SHP77 treated with DMSO at 0.1 percent for 48 hours (cell line): ENCODE measurements at regions not wholly inside any gene's neighbourhood (a gene's known extent, or its start where the extent isn't known, plus 50 kb on each side); places are given as distances from the start of the nearest gene placed in this dataset.
"Not testable (repeated sequence)": the region's sequence is repeated elsewhere in the genome, so short reads cannot be mapped to it uniquely, and the experiment has no call there.

Experiments used
- DNase-seq: peaks from one replicate; lab custom pipeline; 2025; lab: John Stamatoyannopoulos, UW

DNA sequence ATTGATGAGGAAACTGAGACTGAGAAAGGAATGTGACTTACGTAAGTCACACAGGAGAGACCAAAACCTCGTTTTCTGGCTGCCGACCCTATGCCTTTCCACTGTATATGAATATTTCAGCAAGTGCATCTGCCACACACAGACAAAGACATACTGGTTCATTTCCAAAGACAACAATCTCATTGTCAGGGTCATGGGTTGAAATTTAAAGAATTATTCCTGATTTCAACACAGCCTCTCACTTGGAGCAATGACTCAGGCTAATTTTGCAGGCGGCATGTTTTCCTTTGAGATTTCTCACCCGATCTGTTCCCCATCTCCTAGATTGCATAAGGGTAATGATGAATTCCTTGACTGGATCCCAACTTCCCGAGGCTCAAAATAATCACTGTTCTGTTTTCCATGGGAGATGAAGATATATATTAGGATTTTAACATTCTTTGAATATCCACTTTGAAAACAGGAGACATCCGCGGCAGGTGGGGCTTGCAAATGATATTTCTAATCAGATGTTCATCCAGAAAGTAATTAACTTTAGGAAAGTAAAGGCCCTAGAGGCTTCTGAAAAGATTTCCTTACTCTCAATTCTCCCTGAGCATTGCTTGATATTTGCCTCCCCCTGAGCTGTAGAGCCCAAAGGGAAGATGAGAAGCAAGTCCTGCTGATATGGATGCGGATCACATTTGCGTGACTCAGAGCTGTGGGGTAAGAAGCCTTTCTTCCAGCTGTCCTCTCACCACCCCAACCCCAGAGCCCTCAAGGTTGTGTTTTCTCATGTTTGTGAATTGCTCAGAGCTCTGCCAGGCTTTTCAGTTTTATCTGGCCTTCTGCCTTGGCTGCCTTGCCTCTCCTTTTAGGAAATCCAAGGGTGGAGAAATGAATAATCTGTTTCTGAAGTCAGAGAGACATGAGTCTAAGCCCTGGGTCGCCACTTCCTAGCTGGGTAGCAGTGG lies 361.1 kb upstream of the BOD1L1 start:
- DNase-seq, result no peak

- no peak for DNase-seq
These were observed 362.0 kb upstream of the BOD1L1 start for GRCh38 chr4:13989501-13989900.

DNA sequence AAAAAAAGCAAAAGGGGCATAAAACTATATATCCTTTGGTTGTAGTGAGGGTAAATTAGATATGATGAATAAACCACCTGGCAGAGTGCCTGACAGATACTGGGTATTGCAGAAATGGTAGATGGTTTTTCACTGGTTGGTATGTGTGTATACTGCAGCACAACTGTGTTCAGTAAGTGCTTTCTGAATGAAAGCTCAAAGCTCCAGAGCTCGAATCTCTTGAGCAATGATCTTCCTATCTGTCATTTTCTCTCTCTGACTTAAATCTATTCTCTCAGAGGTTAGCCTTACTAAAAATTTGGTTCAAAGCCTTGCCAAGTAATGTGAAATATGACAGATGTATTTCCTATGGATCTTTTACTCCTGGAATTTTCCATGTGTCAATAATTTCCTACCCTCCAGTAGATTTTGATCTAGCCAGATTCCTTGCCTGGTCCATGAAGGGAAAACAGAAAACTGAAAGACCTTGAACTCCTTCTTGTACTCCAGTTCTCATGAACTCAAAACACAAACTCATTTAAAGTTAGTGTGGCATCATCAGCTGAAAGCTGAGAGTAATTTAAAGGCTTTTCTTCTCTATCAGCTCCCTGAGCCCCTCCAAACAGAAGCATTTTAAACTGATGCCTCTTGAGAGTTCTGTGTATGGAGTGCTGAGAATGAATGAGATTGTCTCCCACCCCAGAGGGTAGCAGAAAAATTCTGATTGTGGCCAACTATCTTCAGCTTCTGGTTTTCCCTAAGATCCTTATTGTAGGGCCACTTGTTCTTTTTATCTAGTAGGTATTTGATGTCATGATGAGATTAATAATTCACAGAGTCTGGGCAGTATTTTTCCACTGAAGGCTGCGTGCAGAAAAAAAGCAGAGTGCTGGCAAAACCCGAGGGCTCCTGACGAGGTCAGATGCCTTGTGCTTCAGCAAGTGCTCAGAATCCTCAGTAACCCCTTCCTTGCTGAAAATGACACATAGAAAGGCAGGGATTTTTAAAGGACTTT lies 363.4 kb upstream of the BOD1L1 start:
- DNase-seq, result no peak

GRCh38 chr4:13992041-13992440 lies 364.5 kb upstream of the BOD1L1 start:
- DNase-seq, result no peak

GRCh38 chr4:13992975-13993520 lies 365.5 kb upstream of the BOD1L1 start:
- DNase-seq, result no peak

DNA sequence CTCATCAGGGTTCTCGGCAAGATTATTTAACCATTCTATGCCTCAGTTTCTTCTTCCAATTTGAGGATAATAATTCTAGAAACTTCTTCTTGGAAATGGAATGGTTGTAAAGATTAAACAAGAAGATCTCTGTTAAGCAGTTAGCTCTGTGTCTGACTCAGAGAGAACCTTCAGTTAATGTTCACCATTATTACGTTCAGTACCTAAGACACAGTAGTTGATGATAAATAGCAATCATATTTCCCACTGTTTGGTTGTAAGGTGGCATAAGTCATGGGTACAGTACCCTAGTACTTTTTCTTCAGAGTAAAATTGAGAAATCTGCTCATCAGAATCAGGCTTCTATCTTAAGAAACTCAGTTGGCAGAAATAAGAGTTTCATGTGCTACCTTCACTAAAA lies 366.5 kb upstream of the BOD1L1 start:
- no peak for DNase-seq

DNA sequence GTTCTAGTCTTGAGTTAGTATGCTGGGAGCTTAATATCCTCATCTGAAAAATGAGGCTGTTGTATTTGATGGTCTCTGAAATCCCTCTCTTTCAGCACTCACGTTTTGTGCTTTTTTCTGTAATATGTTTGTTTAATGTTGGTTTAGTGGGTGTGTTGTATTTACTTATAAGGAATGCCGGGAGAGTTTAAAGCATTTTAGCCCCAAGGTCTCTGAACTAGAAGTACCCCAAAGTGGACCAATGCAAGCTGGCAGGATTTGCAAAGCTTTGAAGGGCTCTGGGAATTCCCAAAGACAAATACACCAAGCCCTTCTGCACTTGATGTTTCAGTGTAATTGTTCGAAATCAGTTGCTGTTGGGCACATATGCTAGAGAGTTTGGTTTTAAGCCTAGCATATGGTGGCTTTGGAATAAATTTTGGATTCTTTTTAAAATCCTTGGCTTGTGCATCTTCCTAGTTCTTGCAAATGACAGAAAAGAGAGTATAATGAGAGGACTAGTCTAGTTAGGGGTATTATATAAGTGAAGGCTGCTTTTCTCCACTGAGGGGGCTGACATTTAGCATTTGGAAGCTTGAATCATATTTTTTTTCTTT lies 371.4 kb upstream of the BOD1L1 start:
- DNase-seq, result no peak

DNA sequence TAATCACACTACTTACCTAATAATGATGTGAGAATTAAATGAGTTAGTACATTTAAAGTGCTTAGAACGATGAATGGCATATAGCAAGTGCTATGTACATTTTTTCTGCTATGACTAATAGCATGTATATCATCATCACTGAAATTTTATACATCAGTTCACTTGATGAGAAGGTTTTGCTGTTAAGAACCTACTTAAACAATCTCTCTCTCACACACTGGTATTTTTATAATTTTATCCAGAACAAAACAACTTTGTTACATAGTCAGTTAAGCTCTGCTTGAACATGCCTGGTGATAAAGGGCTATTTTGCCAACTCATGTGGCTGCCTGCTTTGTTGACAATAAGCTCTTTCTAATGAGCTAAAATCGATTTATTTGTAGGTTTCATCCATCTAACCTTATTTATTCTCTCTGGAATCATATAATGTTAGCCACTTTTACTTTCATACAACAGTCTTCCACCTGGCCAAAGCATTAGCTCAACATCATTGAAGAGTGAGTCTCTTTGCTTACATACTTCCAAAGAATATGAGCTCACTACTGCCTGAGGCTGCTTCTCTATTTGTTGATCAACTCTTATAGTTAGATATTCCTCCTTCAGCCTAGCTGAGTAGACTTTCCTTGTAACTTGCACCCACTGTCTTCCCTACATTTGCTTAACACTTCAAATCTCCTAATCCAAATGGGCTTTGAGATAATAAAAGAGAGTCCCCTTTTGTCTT lies 372.7 kb upstream of the BOD1L1 start:
- DNase-seq, result no peak

GRCh38 chr4:14002331-14002730 lies 374.8 kb upstream of the BOD1L1 start:
- not testable (repeated sequence) for DNase-seq

DNA sequence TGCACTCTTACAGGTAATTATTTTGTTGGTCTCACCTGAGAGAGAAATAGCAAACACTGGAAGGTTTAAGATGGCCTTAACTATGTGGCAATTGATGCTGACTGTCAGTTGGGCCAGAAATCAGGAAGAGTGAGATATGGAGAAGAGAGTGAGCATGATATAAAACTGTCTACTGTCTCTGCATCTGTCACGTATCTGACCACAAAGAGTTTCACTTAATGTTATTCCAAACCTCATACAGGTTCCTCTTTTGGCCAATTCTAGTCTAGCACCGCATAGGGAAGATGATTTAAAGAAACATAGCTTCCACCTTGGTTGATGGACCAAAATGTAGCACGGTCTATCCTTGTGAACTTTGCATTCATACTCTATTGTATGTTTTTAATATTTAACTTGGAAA lies 381.0 kb upstream of the BOD1L1 start:
- DNase-seq, result no peak

DNA sequence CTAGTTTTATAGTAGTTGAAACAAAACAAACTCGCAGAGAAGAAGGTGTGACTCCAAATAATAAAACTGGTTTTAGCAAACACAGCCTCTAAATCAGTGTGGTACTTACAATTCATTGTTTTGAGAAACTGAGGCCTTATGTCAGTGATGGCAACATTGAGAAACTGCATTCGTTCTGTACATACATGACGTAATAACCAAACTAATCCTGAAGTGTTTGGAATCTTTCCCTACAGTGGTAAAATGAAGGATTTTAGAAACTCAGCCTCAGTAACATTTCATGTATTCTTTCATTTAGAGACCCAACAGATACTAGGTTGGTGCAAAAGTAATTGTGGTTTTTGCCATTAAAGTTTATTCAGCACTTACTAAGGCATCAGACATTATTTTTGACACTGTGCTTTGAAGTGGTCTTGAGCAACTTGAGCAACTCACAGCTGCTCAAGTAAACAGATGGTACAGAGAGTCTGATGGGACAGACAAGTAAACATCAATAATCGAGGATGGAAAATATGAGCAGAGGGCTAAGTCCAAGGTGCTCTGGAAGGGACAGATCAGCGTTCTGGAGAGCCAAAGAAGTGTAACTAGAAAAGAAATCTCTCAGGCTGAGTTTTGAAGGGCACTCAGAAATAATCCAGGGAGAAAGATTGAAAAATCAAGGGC lies 390.8 kb upstream of the BOD1L1 start:
- no peak for DNase-seq

DNA sequence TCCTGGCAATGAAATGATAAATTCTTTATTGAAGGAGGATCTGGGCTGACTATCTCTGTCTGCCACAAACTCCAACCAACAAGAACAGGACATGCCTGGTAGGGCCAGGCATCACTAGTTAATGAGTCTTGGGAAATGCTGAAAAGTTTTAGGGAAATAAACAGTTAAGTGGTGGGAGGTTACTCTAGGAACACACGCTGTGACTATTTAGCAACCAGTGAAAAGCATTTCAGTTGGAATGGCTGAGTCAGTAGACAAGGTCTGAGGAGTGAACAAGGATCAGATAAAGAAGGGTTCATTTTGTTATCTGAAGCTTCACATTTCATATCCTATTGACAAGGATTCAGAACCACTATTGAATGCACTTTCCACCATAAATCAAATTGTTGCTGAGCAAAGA lies 394.9 kb upstream of the BOD1L1 start:
- no peak for DNase-seq

- no peak for DNase-seq
These were observed 395.5 kb upstream of the BOD1L1 start for GRCh38 chr4:14023036-14023435.

GRCh38 chr4:14023896-14024295 lies 396.4 kb upstream of the BOD1L1 start:
- no peak for DNase-seq

DNA sequence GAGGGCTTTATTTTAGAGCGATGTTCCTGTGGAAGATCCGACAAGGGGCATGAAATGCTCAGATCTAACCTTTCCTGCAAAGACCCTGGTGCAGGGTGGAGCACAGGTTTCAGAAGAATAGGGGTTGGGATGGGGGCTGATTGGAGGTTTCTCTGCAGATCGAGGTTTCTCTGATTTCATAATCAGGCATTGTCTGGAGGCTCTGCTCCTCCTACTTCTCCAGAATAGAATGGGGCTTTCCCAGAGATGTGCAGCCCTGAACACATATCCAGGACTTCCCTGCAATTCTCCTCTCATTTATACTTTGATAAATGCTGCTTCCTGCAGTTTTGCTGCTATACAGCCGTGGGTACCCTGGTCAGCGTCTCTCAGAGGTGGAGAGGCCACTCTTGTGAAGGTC lies 397.6 kb upstream of the BOD1L1 start:
- DNase-seq, result no peak

DNA sequence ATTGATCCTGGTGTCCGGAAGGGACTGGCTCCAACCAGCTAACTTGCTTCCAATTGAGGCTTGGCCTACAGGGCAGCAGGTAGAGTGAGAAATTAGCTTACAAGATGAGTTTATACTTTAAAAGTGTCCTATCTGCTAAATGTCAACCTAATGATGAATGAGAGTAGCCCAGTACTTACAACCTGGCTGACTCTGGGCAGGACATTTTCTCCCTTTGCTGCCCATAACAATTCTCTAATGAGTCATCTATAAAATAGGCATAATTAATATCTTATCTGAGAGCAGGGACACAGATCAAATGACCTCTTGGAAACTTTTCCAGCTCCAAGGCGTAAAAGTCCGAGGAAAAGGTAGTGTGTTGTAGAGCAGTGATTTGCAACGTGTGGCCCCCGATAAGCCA lies 398.4 kb upstream of the BOD1L1 start:
- no peak for DNase-seq

- no peak for DNase-seq
These were observed 401.3 kb upstream of the BOD1L1 start for GRCh38 chr4:14028862-14029261.

DNA sequence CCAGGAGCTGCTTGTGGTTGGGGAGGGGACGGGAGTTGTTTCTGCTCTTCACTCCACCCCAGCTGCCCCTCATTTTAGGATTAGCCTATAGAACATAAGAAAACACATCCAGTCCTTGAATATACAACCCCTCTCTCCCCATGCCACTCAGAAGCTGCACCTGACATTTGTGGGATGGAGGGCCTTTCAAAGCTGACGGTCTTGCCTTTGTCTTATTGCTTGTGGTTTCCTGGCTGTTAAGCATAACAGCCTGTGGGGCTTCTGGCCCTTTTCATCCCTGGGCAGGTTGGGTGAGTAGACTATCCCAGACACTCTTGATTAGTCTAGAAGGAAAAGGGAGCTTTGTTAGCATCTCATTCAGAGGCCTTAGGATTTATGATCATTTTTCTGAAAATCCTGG lies 407.6 kb upstream of the BOD1L1 start:
- no peak for DNase-seq

DNA sequence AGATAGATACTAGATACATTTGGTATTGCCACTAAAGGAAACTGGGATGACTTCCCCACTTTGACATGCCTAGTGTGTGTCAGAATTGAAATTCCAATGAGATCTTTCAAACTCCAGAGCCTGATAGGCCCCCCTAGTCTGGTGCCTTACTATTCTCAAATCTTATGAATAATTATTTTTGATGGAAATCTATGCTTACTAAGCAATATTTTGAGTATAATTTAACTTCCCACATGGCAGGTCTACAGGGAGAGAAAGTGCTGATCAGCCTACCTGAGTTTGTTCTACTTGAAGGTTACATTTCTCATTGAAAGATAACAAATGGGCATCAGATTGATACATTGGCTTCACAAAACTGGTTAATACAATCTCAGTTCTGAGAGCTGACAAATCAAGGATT lies 415.7 kb upstream of the BOD1L1 start:
- DNase-seq, result no peak

DNA sequence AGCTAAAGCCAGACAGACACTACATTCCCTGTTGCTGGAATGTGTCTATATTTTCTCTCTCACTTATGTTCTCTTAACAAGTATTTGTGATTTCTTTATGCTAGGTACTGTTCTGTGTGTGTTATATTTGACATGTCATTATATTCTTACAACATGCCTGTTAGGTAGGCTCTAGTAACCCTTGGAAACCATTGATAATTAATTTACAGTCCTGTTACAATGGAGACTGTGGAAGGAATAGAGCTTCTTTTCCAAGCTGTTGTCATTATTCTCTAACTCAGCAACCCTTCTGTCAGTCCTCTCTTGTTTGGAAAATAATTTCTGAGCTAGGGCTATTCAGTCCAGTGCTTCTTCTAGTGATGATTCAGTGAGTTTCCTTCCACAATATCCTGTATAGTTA lies 419.1 kb upstream of the BOD1L1 start:
- DNase-seq, result no peak

- DNase-seq, result no peak
These were observed 420.3 kb upstream of the BOD1L1 start for GRCh38 chr4:14047840-14048239.
